Lower leg skin (tissue), 4 donors: ENCODE measurements at regions not wholly inside any gene's neighbourhood (a gene's known extent, or its start where the extent isn't known, plus 50 kb on each side); places are given as distances from the start of the nearest gene placed in this dataset.
"Not testable (repeated sequence)": the region's sequence is repeated elsewhere in the genome, so short reads cannot be mapped to it uniquely, and the experiment has no call there.

Source experiments
- DNase-seq, 2 donors: peaks; one replicate each; pipeline ENCODE4 v3.0.0-alpha.2; 2019; ENCODE audit warnings: low spot score in 2 of 2
- H3K4me3 ChIP-seq: fragments of 200-600 bp; sonication (generic); 2 replicates; pipeline ENCODE4 v1.5.1; 2017; ENCODE audit warnings: mild to moderate bottlenecking, low read depth; ENCODE audit not compliant: poor library complexity, severe bottlenecking
- CTCF ChIP-seq, 3 donors: fragments of 450-650 bp; IDR thresholded peaks; one replicate each; pipeline ENCODE4 v1.5.1; 2016; ENCODE audit warnings: antibody characterized with exemption in 3 of 3, mild to moderate bottlenecking in 3 of 3, moderate library complexity in 2 of 3
- POLR2A ChIP-seq, 2 donors: fragments of 450-650 bp; IDR thresholded peaks; one replicate each; pipeline ENCODE4 v1.6.1; 2016 to 2017; ENCODE audit warnings: antibody characterized with exemption in 2 of 2, mild to moderate bottlenecking in 1 of 2, moderate library complexity in 1 of 2
- WGBS, 2 donors: methylation state at CpG; one replicate each; pipeline ENCODE4 v1.1.5; 2018; 5-methylcytosine and 5-hydroxymethylcytosine counted together
- intact Hi-C: fragments of 100-400 bp; cut with DNase I; formaldehyde crosslinking; loops from one replicate; pipeline ENCODE4 v1.15.0; 2023; ENCODE audit warnings: low total_unique reads

GRCh38 chr13:44783994-44784707, 205.1 kb downstream of the NUFIP1 start:
- TF ChIP-seq CTCF (IDR thresholded peaks at IDR 0.05) (no peak), POLR2A (IDR thresholded peaks at IDR 0.05) (no peak)
- peak in 1 of 2 donors; percentile 3 for DNase-seq
- no peak overlapping the region for H3K4me3 ChIP-seq
- WGBS, 2 donors, result 77 to 84% methylated on average over 4 of the region's 4 CpGs
- intact Hi-C loops, result no loop called here

GRCh38 chr13:44780591-44781280, 204.6 kb upstream of the TSC22D1 start:
- intact Hi-C loops, result no loop called here
- H3K4me3 ChIP-seq, result no peak overlapping the region
- WGBS, 2 donors, result 86 to 91% methylated on average over 10 of the region's 10 CpGs
- TF ChIP-seq CTCF (IDR thresholded peaks at IDR 0.05) (no peak), POLR2A (IDR thresholded peaks at IDR 0.05) (no peak)
- DNase-seq, result peak in 1 of 2 donors; percentile 46

GRCh38 chr13:44778761-44779484, 202.8 kb upstream of the TSC22D1 start:
- WGBS, 2 donors, result 66 to 71% methylated on average over 9 of the region's 9 CpGs
- no peak for DNase-seq
- H3K4me3 ChIP-seq, result no peak overlapping the region
- no peak for TF ChIP-seq POLR2A (IDR thresholded peaks at IDR 0.05)
- TF ChIP-seq CTCF (IDR thresholded peaks at IDR 0.05), result no peak
- intact Hi-C loops, result no loop called here

GRCh38 chr13:44775290-44775689, 199.2 kb upstream of the TSC22D1 start:
- DNase-seq, H3K4me3 ChIP-seq, intact Hi-C loops: not testable (repeated sequence)
- 93 to 99% methylated on average over 3 of the region's 3 CpGs for WGBS, 2 donors

- WGBS, 2 donors, result 95% methylated on average over 5 of the region's 5 CpGs
- TF ChIP-seq CTCF (IDR thresholded peaks at IDR 0.05), result no peak
- no peak for TF ChIP-seq POLR2A (IDR thresholded peaks at IDR 0.05)
- intact Hi-C loops, result no loop called here
- no peak overlapping the region for H3K4me3 ChIP-seq
- peak in 1 of 2 donors; percentile 29 for DNase-seq
Observed at GRCh38 chr13:44770951-44771350, 194.8 kb upstream of the TSC22D1 start.

- WGBS, 2 donors, result 65 to 66% methylated on average over 3 of the region's 3 CpGs
- no peak for TF ChIP-seq POLR2A (IDR thresholded peaks at IDR 0.05)
- H3K4me3 ChIP-seq, result no peak overlapping the region
- DNase-seq, result no peak
- intact Hi-C loops, result no loop called here
Observed at GRCh38 chr13:44769686-44770085, 193.6 kb upstream of the TSC22D1 start.
